DND-41 (cell line): ENCODE measurements at regions not wholly inside any gene's neighbourhood (a gene's known extent, or its start where the extent isn't known, plus 50 kb on each side); places are given as distances from the start of the nearest gene placed in this dataset.

Experiments
- CTCF ChIP-seq: IDR thresholded peaks from 2 replicates; pipeline ENCODE4 v1.5.1; 2012; ENCODE audit warnings: borderline replicate concordance, low read length, moderate library complexity, mild to moderate bottlenecking; ENCODE audit not compliant: poor library complexity, severe bottlenecking; ENCODE audit errors: extremely low read depth
- EZH2 ChIP-seq: IDR thresholded peaks from 3 replicates; pipeline ENCODE4 v1.6.1; 2012; ENCODE audit warnings: borderline replicate concordance, low read depth, mild to moderate bottlenecking, moderate library complexity, low read length, inconsistent platforms; ENCODE audit not compliant: severe bottlenecking

DNA sequence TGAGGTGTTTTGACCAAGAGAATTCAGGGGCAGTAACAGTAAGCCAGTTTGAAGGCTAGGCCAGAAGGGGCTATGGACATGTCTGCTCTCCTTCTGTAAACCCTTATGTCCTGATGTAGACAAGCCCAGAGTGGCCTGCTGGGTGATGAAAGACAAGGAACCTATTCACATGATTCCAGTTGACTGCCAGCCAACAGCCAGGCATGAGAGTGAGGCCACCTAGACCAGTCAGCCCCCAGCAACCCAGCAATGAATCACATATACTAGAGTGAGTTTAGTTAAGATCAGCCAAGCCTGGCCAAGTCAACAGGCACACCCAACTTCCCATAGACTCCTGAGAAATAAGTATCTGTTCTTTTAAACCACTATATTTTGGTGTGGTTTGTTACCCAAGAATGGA, 1889.7 kb upstream of the CELF4 start:
- no peak for TF ChIP-seq CTCF
- TF ChIP-seq EZH2, result no peak
